HG03108 (cell line): ENCODE measurements at regions not wholly inside any gene's neighbourhood (a gene's known extent, or its start where the extent isn't known, plus 50 kb on each side); places are given as distances from the start of the nearest gene placed in this dataset.

Experiments
- ATAC-seq: cut with Tn5 transposase; IDR thresholded peaks from one replicate; pipeline ENCODE4 v1.9.1; 2021; ENCODE audit warnings: moderate library complexity; ENCODE audit not compliant: unreplicated experiment

DNA sequence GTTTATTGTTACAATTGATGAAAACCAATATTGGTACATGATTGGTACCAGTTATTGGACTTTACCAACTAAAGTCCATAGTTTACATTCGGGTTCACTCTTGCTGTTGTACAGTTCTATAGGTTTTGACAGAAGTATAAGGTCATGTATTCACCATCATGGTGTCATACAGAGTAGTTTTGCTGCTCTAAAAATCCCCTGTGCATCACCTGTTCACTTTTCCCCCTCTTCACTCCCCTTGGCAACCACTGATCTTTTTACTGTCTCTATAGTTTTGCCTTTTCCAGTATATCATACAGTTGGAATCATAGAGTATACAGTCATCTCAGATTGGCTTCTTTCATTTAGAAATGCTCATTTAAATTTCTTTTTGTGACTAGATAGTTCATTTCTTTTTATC is 51.2 kb upstream of the MED4 start:
- ATAC-seq: no peak
